CD4-positive, alpha-beta T cell treated with Interleukin-4 for 1 hour (primary cell): ENCODE measurements at regions not wholly inside any gene's neighbourhood (a gene's known extent, or its start where the extent isn't known, plus 50 kb on each side); places are given as distances from the start of the nearest gene placed in this dataset.
"Not testable (repeated sequence)": the region's sequence is repeated elsewhere in the genome, so short reads cannot be mapped to it uniquely, and the experiment has no call there.

Experiments used
- DNase-seq, 2 donors: peaks; one replicate each; pipeline ENCODE4 v3.0.0-alpha.2; 2020 to 2022

- no peak for DNase-seq
These were observed 510.1 kb upstream of the SLC39A10 start for GRCh38 chr2:195146761-195147541.

- no peak for DNase-seq
These were observed 518.6 kb upstream of the SLC39A10 start for GRCh38 chr2:195138435-195138834.

- not testable (repeated sequence) for DNase-seq
These were observed 531.1 kb upstream of the SLC39A10 start for GRCh38 chr2:195125889-195126288.

GRCh38 chr2:195124391-195125079 is 532.5 kb upstream of the SLC39A10 start:
- DNase-seq, result no peak

GRCh38 chr2:195122653-195123052 is 534.4 kb upstream of the SLC39A10 start:
- no peak for DNase-seq

GRCh38 chr2:195121341-195121740 is 535.7 kb upstream of the SLC39A10 start:
- no peak for DNase-seq

GRCh38 chr2:195119231-195119630 is 537.8 kb upstream of the SLC39A10 start:
- no peak for DNase-seq

GRCh38 chr2:195118276-195118675 is 538.8 kb upstream of the SLC39A10 start:
- DNase-seq, result no peak

- DNase-seq, result no peak
These were observed 540.0 kb upstream of the SLC39A10 start for GRCh38 chr2:195117011-195117410.

GRCh38 chr2:195115738-195116137 is 541.3 kb upstream of the SLC39A10 start:
- no peak for DNase-seq

GRCh38 chr2:195108182-195108581 is 548.8 kb upstream of the SLC39A10 start:
- DNase-seq, result no peak

- no peak for DNase-seq
These were observed 550.2 kb upstream of the SLC39A10 start for GRCh38 chr2:195106681-195107380.

- no peak for DNase-seq
These were observed 551.4 kb upstream of the SLC39A10 start for GRCh38 chr2:195105581-195105980.

- DNase-seq, result no peak
These were observed 562.7 kb upstream of the SLC39A10 start for GRCh38 chr2:195094330-195094729.

- DNase-seq, result no peak
These were observed 564.7 kb upstream of the SLC39A10 start for GRCh38 chr2:195092341-195092740.

- DNase-seq, result not testable (repeated sequence)
These were observed 584.2 kb upstream of the SLC39A10 start for GRCh38 chr2:195072806-195073205.

- DNase-seq, result no peak
These were observed 600.0 kb upstream of the SLC39A10 start for GRCh38 chr2:195057001-195057400.

- DNase-seq, result no peak
These were observed 601.0 kb upstream of the SLC39A10 start for GRCh38 chr2:195055996-195056395.

- no peak for DNase-seq
These were observed 605.6 kb upstream of the SLC39A10 start for GRCh38 chr2:195051401-195051800.

GRCh38 chr2:195049372-195050031 is 607.5 kb upstream of the SLC39A10 start:
- no peak for DNase-seq

GRCh38 chr2:195047955-195048354 is 609.1 kb upstream of the SLC39A10 start:
- no peak for DNase-seq

- DNase-seq, result no peak
These were observed 612.2 kb upstream of the SLC39A10 start for GRCh38 chr2:195044801-195045200.

- DNase-seq, result no peak
These were observed 618.9 kb upstream of the SLC39A10 start for GRCh38 chr2:195038153-195038552.
